DMS79 (cell line): ENCODE measurements at regions not wholly inside any gene's neighbourhood (a gene's known extent, or its start where the extent isn't known, plus 50 kb on each side); places are given as distances from the start of the nearest gene placed in this dataset.
A peak's percentile ranks its signal among the peaks of the same experiment; 100 is the strongest.
"Not testable (repeated sequence)": the region's sequence is repeated elsewhere in the genome, so short reads cannot be mapped to it uniquely, and the experiment has no call there.

Experiments
- DNase-seq: peaks from one replicate; lab custom pipeline; 2025; lab: John Stamatoyannopoulos, UW

DNA sequence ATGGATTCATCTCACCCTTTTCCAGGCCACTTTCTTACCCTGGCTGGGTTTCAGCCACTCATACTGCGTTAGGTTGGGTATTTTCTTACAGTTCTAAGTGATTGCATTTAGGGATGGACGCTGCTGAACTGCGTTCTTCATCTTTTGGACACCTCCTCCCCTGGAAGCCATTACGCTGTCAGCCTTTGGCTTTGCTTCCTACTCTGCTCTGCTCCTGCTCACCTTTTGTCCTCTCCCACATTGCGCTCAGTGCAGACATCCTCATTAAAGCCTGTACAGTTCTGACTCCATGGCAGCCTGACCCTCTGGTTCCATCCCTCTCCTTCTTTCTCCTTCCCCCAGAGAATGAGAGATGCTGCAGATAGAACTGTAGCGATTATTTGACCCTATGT is 108.9 kb downstream of the SRGAP2 start:
- DNase-seq, result not testable (repeated sequence)

DNA sequence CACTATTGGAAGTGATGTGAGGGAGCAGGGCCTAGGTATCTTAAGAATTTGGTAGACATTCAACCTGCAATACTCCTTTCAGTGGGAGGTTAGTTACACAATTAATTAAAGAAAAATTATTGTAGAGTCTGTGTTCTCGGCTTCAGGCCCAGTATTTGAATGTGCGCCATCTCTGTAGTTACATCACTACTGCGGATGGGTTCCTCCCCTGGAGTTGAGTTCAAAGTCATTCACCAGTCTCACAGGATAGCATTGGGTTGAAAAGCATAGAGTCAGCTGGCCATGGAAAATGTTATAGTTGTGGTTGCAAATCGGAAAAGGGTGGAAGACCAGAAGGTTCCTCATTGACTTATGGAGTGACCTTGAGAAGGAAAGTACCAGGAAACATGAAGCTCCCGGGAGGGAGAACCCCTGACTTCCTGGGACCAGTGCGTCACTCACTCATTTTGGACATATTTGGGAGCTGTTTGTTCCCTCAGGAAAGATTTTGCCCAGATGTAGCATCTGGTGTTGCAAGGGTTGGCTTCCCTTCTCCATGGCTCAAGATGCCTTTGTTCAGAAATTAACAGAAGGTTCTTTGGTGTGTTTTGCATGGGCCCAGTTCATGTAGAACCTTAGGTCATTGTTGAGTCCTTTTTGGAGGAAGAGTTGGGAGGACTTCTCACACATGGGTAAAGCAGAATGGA is 111.8 kb downstream of the SRGAP2 start:
- DNase-seq, result not testable (repeated sequence)

DNA sequence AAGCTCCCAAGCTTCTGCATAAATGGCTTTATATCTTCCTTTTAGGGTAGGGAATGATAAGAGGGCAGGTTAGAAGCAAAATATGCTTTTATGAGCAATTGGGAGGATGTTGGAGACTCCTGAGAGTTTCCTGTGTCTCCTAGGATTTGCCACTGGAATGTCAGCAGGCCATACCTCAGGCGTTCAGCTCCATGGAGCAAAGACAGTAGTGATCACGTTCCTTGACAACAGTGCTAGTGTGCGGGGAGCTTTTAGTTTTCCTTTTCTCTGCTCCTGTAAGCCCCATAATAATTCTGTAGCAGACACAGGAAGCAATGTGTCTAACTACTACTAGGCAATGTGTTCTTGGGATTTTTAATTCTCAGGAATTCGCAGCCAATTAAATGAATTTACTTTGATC is 113.6 kb downstream of the SRGAP2 start:
- not testable (repeated sequence) for DNase-seq

DNA sequence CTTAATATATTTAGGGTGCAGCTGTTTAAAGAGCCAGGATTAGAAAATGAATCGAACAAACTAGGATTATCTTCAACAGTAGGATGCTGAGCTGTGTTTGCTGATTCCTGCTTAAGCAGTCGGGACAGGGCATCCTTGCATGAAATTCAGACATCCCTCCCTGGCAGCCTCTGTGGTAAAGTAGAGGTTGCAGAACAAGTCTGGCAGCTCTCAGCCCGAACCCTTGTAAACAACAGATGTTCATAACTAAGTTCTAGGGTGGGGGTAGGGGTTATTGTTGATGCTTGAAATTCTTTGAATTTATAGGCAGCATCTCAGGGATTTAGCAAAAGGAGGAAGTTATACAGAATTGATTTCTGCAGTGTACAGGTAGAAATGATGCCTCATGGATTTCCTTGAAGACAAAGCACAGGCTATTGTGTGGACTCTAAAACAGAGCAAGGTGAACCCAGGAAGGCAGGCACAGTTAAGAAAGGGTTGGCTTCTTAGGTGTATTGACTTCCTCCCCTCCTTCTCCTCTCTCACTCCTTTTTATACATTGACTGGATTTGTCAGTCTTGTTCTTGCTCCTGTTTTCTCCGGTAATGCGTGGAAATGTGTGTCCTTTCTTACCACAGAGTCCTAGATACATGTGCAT is 114.7 kb downstream of the SRGAP2 start:
- DNase-seq, result not testable (repeated sequence)

DNA sequence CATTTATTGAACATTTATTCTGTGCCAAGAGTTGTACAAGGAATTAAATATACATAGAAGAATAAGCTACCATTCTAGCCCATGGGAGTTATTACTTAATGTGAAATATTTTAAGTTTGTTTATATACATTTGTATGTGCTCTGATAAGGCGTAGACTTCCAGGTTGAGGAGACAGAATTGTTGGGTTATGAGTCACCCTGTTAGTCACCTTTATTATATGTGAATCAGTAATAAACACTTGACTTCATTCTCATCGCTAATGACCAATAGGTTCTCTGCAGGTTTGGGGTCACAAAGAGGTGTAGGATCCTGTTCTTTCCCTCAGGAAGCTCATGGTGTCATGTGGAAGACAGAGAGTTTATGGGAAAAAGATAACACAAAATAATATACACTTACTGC is 116.9 kb downstream of the SRGAP2 start:
- DNase-seq, result not testable (repeated sequence)

DNA sequence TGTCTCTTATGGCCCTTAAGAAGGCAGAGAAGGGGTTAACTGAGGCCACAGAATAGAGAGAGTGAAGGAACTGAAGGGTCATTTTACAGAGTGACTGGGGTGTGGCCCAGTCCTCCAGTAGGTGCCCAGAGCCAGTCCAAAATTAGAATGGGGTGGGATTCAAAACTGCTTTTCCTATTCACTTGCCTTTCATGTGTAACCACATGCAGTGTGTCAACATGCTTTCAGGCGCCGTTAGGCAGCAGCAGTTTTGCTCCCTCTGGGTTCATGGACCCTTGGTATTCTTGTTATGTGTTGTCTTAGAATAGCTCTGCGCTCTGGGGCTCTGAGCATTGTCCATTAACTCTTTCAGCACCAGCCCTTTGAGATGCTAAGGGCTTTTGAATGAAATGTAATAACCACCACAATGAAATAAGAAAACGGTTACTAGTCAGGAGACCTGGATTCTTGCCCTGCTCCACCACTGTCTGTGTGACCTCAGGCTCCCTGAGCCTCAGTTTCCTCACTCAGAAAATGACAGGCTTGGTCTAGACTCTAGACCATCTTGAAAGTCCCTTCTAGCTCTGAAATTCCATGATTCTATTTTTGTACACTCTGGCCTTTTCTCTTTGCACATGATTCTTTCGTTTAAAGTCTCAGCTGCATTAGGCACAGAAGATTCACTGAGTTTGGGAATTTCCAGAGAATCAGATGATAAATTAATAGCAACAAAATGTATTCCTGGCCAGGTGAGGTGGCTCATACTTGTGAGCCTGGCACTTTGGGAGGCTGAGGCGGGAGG is 123.0 kb downstream of the SRGAP2 start:
- not testable (repeated sequence) for DNase-seq

DNA sequence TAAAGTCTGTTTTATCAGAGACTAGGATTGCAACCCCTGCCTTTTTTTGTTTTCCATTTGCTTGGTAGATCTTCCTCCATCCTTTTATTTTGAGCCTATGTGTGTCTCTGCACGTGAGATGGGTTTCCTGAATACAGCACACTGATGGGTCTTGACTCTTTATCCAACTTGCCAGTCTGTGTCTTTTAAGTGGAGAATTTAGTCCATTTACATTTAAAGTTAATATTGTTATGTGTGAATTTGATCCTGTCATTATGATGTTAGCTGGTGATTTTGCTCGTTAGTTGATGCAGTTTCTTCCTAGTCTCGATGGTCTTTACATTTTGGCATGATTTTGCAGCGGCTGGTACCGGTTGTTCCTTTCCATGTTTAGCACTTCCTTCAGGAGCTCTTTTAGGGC is 128.3 kb downstream of the SRGAP2 start:
- DNase-seq, result not testable (repeated sequence)

DNA sequence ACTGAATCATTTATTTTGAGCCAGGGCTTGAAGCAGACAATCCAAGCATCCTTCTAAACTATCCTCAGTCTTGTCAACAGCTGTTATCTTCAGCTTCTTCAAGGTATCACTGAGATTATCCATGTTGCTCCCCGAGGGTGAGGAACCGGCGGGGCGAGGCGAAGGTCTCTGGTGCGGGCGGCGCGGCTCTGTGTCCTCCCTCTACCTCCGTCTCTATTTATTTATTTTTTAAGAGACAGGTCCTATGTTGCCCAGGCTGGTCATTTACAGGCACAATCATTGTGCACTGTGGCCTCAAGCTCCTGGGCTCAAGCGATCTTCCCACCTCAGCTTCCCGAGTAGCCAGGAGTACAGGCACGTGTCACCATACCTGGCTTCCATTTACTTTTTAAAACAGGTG is 130.0 kb downstream of the SRGAP2 start:
- not testable (repeated sequence) for DNase-seq

DNA sequence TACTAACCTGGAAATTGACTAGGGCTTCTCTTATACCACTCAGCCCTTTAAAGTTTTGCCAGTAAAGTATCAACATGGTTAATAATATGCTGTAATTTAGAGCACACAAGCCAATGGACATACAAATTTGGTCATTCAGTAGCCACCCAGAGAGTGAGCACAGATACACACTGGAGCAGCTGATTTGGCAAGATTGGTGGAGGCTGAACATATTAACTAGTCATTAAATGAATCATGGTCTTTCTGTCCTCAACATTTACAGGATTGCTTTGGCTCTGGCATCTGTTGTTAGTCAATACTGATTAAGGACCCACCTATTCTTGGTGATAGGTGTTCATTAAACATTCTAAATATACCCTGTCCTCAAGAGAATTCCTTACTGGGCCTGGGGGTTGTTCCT is 130.6 kb downstream of the SRGAP2 start:
- DNase-seq, result not testable (repeated sequence)

DNA sequence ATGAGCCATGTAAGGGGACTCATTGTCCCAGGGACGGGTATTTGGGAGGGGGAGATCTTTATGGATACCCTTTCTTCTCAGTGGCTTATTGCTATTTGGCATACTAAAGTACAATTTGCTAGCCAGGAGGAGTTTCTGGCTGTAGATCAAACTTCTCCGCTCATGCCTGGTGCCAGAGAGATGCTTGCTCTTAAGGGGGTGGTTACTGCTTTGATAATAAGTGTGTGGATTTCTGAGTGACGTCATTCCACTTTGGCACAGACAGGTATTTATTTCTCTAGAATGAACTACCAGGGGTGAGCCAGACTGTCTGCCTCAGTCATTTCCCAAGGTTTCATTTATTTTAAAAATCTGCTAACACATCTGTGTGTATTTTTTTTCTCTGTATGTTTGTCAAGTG is 131.1 kb downstream of the SRGAP2 start:
- peak; percentile 36 for DNase-seq

DNA sequence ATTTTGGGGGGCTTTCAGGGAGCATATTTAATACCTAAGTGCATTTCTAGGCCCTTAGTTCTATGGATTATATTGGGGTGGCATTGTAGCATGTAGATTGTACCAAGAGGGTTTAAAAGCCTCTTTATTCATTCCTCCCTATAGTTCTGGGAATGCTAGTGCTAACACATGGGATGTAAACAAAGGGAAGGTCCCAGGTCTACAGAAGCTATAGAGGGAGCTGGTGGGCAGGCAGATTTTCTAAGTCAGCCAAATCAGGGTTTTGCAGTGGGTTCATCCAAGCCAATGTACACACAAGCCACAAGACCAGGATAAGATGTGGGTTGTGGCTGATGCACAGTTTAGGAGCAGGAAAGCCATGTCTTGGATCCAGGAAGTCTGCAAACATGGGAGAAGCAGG is 131.8 kb downstream of the SRGAP2 start:
- not testable (repeated sequence) for DNase-seq

DNA sequence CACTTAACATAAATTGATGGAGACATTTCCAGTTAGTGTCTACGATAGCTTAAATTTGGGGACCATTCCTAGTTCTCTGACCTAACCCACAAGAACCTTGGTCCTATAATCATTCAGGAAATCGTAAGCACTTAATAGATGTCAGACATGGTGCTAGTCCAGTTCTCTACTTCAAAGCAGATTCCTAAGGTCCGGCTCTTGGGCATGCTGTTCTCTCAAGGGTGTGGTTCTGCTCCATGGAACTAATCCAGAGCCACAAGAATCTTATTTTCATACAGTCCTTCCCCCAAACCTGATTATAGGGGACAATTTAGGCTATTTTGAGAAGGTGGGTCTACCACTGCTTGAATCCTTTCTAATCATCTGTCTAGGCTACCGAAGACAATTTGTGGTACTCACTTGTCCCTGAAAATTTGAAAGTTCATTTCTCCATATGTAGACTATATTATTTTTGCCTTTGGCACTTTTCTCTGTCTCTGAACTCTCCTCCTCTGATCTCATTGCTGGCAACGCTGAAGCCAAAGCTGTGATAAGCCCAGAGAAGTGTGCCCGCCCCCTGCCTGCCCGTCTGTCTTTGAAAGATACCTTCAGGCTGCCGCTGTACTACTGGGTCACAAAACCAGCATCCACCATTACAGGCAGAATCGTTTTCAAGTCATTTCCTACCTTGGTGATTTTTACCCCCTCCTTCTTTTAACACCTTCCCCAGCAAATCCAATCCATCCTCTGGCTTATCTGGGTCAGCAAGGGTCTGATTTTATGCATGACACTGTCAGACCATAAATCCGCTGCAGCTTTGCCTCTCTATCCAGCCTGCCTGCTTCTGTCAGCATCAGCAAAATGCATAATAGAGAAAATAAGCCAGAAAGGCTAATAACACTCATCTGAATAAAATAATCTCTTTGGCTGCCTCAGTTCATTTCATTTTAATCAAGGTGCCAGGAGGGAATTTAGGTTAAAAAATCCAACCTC is 132.8 kb downstream of the SRGAP2 start:
- not testable (repeated sequence) for DNase-seq

DNA sequence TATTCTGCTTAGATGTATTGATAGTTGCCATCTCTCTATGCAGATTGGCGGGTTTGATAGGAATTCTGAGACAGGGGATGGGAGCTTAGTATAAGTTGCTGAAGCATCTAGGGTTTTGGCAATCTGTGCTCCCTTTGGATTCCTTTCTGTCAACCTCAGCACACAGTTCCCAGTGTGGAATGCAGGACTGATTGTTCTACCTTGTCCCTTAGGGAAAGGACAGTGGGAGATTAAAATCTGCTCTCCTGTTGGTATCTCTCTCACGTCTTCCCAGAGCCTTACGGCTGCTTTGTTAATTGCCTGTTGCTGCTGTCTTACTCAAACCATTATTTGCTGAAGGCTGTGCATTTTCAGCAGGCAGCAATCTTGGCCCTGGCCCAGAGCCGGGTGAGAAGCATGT is 133.3 kb upstream of the IKBKE start:
- not testable (repeated sequence) for DNase-seq

DNA sequence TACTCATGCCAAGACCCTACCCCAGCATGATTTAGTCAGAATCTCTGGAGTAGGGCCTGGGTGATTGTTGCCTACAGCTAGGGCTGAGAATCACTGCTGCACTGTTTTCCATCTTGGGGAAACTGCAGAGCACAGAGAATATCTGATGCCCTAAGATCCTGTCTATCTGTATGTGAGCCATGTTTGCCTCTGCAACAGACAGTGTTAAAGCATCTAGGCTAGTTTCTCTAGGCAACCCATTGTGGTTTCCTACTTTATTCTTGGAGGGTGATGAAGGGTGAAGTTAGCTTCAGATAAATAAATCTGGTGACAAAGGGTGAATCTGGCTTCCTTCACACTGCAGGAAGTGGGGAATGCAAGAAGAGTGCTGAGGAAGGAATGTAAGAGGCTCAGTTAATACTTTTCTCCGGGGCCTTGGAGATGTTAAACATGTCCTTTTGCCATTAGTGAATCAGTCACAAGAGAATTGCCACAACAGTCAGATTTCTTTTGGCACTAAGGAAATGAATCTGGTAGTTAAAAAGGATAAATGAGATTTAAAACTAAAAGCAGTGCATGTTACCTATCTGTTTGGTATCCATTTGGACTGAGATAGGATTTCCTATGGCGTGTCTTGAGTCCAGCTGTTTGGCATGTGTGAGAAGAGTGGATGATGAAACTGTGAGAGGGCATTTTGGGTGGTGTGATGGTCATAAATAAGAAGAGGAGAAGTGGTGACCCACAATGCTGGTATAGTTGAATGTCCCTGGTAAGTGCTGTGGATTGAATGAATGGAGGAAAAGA is 119.6 kb upstream of the IKBKE start:
- not testable (repeated sequence) for DNase-seq

DNA sequence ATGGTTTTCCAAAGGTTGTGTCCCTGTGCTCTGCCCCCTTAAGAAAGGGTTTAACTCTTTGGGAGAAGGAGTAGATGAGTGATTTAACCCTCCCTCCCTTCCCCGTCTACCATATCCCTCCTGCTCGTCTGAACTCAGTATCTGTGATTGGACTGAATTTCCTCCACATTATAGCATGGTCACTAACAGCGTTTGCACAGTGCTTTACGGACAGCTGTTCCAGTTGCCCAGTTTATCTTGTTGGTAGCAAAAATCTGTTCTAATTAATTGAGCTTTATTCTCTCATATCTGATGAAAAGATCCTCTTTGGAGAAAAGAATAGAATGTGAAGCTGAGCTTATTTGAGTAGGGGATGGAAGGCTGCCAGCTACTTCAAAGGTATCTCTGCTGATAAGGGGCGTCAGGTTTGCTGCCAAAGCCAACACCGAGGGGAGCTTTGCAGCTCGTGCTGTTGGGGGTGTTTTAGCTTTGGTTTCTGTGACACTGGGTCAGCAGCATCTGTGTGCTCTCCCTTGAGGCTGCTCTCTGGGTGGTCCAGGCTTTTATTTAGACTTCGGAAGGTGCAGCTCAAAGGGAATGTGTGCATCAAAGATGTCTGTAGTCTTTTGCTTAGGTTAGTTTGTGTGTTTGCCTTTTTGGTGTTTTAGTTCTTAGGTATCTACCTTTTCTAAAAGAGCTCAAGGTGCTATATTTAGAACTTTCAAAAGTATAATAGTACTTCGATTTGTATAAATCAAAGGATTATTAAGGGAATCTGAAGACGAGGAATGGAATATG is 118.8 kb upstream of the IKBKE start:
- not testable (repeated sequence) for DNase-seq

DNA sequence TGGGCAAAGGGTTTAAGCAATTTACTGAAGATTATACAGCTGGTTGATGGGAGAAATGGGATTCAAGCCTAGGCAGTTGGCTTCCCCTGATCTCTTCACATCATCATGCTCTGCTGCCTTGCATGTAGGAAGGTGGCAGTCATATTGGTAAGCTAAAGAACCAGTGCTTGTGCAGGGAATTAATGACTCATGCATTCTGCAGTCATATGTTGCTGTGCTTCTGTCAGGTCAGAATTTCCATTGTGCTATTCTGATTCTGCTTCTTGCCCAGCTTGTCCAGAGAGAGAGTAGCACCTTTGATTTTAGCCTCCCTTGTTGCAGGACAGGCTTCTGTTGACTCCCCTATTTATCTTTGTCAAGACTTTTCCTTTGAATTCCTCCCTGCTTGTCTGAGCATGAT is 114.0 kb upstream of the IKBKE start:
- not testable (repeated sequence) for DNase-seq

DNA sequence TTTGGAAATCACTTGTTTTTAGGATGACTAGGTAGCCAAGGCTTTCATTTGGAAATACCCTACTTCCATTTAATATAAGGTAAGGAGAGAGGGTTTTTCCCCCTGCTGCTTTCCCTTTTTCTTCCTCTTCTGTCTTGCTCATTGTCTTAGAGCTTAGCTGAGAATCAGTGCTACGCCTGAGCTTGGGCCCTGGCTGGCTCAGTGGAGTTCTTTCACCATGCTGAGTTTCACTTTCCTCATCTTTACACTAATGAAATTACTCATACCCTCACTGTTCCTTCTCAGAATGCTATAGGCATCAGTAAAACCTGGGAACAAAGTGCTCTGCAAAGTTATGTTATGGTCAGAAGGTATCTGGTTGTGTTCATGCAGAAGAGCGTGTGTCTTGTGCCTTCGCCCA is 112.3 kb upstream of the IKBKE start:
- DNase-seq, result not testable (repeated sequence)

DNA sequence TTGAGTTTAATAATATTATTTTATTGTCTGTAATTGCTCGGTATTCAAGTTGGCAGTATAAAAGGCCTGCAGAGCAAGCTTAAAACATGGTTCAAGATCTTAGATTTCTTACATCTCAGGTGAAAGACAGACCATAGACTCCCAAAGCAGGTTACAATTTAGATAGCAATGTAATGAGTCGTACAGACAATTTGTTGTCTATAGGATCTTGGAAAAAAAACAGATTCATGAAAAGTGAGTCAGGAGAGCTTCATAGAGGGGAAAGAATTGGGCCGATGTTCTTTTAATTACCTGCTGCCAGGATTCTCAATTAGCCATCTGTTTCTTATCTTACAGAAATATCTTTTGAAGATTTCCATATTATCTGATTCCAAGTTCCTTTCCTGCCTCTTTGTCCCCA is 111.5 kb upstream of the IKBKE start:
- not testable (repeated sequence) for DNase-seq

DNA sequence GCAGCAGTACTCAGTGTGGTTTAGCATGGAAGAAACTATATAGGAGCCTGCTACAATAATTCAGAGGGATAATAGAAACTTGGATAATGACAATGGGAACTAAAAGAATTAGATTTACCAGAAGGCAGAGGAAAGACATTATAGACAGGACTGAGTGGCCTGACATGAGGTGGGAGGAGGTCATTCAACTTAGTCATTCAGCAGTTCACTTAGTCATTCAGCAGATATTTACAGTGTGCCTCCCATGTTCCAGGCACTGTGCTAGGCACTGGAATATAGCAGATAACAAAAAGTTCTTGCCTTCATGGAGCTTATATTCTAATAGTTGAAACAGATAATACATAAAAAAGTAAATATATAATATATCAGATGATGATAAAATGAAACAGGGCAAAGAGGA is 110.9 kb upstream of the IKBKE start:
- DNase-seq, result not testable (repeated sequence)

DNA sequence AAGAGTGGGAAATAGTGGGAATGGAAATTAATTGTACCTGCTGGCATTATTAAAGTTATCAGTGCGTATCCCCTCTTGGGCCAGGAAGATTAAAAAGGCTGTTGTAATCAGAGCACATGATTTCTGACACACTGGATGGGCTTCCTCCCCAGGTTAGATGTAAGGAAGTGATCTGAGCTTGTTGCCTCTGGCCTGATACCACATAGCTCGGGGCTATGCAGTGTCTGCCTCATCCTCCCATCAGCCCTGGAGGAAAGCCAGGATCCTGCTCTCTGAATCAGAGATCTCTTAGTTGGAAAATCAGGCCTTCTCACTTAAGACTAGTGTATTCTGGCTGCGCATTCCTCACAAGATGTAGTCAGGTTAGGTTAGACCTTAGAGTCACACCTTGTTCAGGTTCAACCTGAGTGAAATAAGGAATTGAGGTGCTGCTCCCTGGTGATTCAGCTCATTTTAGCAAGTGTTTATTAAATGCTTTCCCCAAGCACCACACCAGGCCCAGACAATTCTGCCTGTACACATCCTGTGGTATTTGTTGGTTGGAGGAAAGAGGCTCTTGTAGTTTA is 108.2 kb upstream of the IKBKE start:
- not testable (repeated sequence) for DNase-seq
